HL-60/S4 treated with retinoic acid at 250 ng/mL for 4 days and 3 days (cell line): ENCODE measurements at regions not wholly inside any gene's neighbourhood (a gene's known extent, or its start where the extent isn't known, plus 50 kb on each side); places are given as distances from the start of the nearest gene placed in this dataset.

Experiments used
- in situ Hi-C: fragments of 300-500 bp; cut with MboI; formaldehyde crosslinking; loops from 2 replicates; pipeline ENCODE4 v1.7.0; 2022; ENCODE audit warnings: low sequenced_read_pairs

- in situ Hi-C loops: no loop called here
Observed at GRCh38 chr18:71798986-71799673, 745.0 kb downstream of the CBLN2 start.

GRCh38 chr18:71797554-71797953 lies 746.6 kb downstream of the CBLN2 start:
- in situ Hi-C loops: no loop called here

GRCh38 chr18:71784777-71785176 lies 759.4 kb downstream of the CBLN2 start:
- in situ Hi-C loops: no loop called here

- in situ Hi-C loops: no loop called here
Observed at GRCh38 chr18:71760541-71760940, 783.6 kb downstream of the CBLN2 start.

GRCh38 chr18:71754246-71754645 lies 789.9 kb downstream of the CBLN2 start:
- in situ Hi-C loops: no loop called here

- in situ Hi-C loops: no loop called here
Observed at GRCh38 chr18:71743634-71744033, 800.5 kb downstream of the CBLN2 start.

- in situ Hi-C loops: no loop called here
Observed at GRCh38 chr18:71729611-71730010, 814.5 kb downstream of the CBLN2 start.

GRCh38 chr18:71727909-71728308 lies 816.2 kb downstream of the CBLN2 start:
- in situ Hi-C loops: no loop called here

GRCh38 chr18:71725256-71725655 lies 818.9 kb downstream of the CBLN2 start:
- in situ Hi-C loops: no loop called here

GRCh38 chr18:71707985-71708500 lies 836.1 kb downstream of the CBLN2 start:
- in situ Hi-C loops: no loop called here

GRCh38 chr18:71707400-71707799 lies 836.7 kb downstream of the CBLN2 start:
- in situ Hi-C loops: no loop called here

- in situ Hi-C loops: no loop called here
Observed at GRCh38 chr18:71689416-71690160, 854.6 kb downstream of the CBLN2 start.

- in situ Hi-C loops: no loop called here
Observed at GRCh38 chr18:71682591-71682990, 861.6 kb downstream of the CBLN2 start.

GRCh38 chr18:71678144-71678543 lies 866.0 kb downstream of the CBLN2 start:
- in situ Hi-C loops: no loop called here

GRCh38 chr18:71673954-71674353 lies 870.2 kb downstream of the CBLN2 start:
- in situ Hi-C loops: no loop called here

- in situ Hi-C loops: no loop called here
Observed at GRCh38 chr18:71673498-71673897, 870.6 kb downstream of the CBLN2 start.

GRCh38 chr18:71666481-71666880 lies 877.7 kb downstream of the CBLN2 start:
- in situ Hi-C loops: no loop called here

- in situ Hi-C loops: no loop called here
Observed at GRCh38 chr18:71665131-71665530, 879.0 kb downstream of the CBLN2 start.

GRCh38 chr18:71643822-71644221 lies 900.3 kb downstream of the CBLN2 start:
- in situ Hi-C loops: no loop called here

- in situ Hi-C loops: no loop called here
Observed at GRCh38 chr18:71630696-71631095, 913.4 kb downstream of the CBLN2 start.

- in situ Hi-C loops: no loop called here
Observed at GRCh38 chr18:71625556-71626090, 918.5 kb downstream of the CBLN2 start.

- in situ Hi-C loops: no loop called here
Observed at GRCh38 chr18:71598374-71598773, 945.8 kb downstream of the CBLN2 start.
